Activated CD4-positive, alpha-beta T cell treated with anti-CD3 and anti-CD28 coated beads for 48 hours (primary cell): ENCODE measurements at regions not wholly inside any gene's neighbourhood (a gene's known extent, or its start where the extent isn't known, plus 50 kb on each side); places are given as distances from the start of the nearest gene placed in this dataset.
"Not testable (repeated sequence)": the region's sequence is repeated elsewhere in the genome, so short reads cannot be mapped to it uniquely, and the experiment has no call there.

ENCODE experiments used
- DNase-seq: peaks from one replicate; pipeline ENCODE4 v3.0.0-alpha.2; 2020

GRCh38 chr19:57035740-57036139, 84.0 kb upstream of the USP29 start:
- not testable (repeated sequence) for DNase-seq

GRCh38 chr19:57037556-57037955, 82.2 kb upstream of the USP29 start:
- DNase-seq, result no peak

- no peak for DNase-seq
Observed at GRCh38 chr19:57047743-57048142, 72.0 kb upstream of the USP29 start.

GRCh38 chr19:57050863-57051262, 68.9 kb upstream of the USP29 start:
- DNase-seq, result no peak

GRCh38 chr19:57052081-57052480, 67.7 kb upstream of the USP29 start:
- no peak for DNase-seq

- no peak for DNase-seq
Observed at GRCh38 chr19:57053401-57053800, 66.4 kb upstream of the USP29 start.

GRCh38 chr19:57055956-57056355, 63.8 kb upstream of the USP29 start:
- DNase-seq, result no peak

- no peak for DNase-seq
Observed at GRCh38 chr19:57057036-57057686, 62.6 kb upstream of the USP29 start.

GRCh38 chr19:57058871-57059270, 60.9 kb upstream of the USP29 start:
- DNase-seq, result no peak

GRCh38 chr19:57063070-57063469, 56.7 kb upstream of the USP29 start:
- no peak for DNase-seq

- no peak for DNase-seq
Observed at GRCh38 chr19:57067440-57067839, 52.3 kb upstream of the USP29 start.

- no peak for DNase-seq
Observed at GRCh38 chr19:57068311-57068710, 51.5 kb upstream of the USP29 start.

- peak; percentile 6 for DNase-seq
Observed at GRCh38 chr19:57068921-57069697, 50.7 kb upstream of the USP29 start.
